ENCODE measurements at regions not wholly inside any gene's neighbourhood (a gene's known extent, or its start where the extent isn't known, plus 50 kb on each side); places are given as distances from the start of the nearest gene placed in this dataset.

DNA sequence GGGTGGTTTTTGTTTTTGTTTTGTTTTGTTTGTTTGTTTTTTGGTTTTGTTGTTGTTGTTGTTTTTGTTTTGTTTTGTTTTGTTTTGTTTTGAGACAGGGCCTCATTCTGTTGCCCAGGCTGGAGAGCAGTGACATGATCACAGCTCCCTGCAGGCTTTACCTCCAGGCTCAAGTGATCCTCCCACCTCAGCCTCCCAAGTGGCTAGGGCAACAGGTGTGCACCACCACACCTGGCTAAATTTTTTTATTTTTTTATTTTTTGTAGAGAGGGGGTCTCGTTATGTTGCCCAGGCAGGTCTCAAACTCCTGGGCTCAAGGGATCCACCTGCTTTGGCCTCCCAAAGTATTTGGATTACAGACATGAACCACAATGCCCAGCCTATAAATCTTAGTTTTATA, 115.9 kb upstream of the NFE2L3 start:
- Mint-ChIP-seq H3K4me3 (no peak overlapping the region), H3K9me3 (ENCODE audit: insufficient read depth) (peaks cover 3% of the 10 kb centered on the region), H3K4me1 (no peaks in the 10 kb centered on the region), H3K27me3 (peaks cover 33% of the 10 kb centered on the region), H3K27ac (no peak overlapping the region)
- H3K36me3 ChIP-seq (replicated peaks in 1 of 2; ENCODE audit: control extremely low read depth in 1 of 2, control insufficient read depth in 1 of 2, extremely low read depth in 1 of 2, insufficient read depth in 2 of 2, low read length in 1 of 2) = no peaks in the 10 kb centered on the region
- H4K20me1 ChIP-seq (ENCODE audit: control insufficient read depth, insufficient read depth, low read length, poor library complexity, severe bottlenecking) = no peaks in the 10 kb centered on the region
- no peak for ATAC-seq (ENCODE audit: low read depth)
- WGBS (ENCODE audit: insufficient coverage) = no CpG with 5 or more reads among the region's 1 CpG
- no peak overlapping the region for H3K4me3 ChIP-seq (ENCODE audit: control extremely low read depth in 1 of 5, extremely low read depth in 1 of 5, insufficient read depth in 1 of 5, low read depth in 2 of 5, low read length in 4 of 5)
- intact Hi-C loops (cut with micrococcal nuclease) = no loop called here
- ChIA-PET CTCF (no interaction called here), POLR2A (no interaction called here)
- no peak overlapping the region for H3K9ac ChIP-seq (ENCODE audit: low read length)
- no peak for TF ChIP-seq CTCF (IDR thresholded peaks at IDR 0.05)
- no peak for TF ChIP-seq EZH2 (IDR thresholded peaks at IDR 0.05; ENCODE audit: borderline replicate concordance, insufficient read depth, low read depth, low read length, poor library complexity, severe bottlenecking)
- peaks cover 0 to 15% (median 2%) of the 10 kb centered on the region in 4 experiments for H3K27me3 ChIP-seq (replicated peaks in 1 of 4; ENCODE audit: control extremely low read depth in 1 of 4, control insufficient read depth in 3 of 4, insufficient read depth in 4 of 4, low read length in 3 of 4)
- DNase-seq = no peak
- no peak overlapping the region for H3K4me2 ChIP-seq (replicated peaks; ENCODE audit: low read depth, low read length, poor library complexity, severe bottlenecking)
- peaks cover 0 to 6% (median 0%) of the 10 kb centered on the region in 3 donors for H3K9me3 ChIP-seq (ENCODE audit: control extremely low read depth in 1 of 3, control insufficient read depth in 2 of 3, insufficient read depth in 1 of 3, low read length in 2 of 3)
- no peak overlapping the region for H2AFZ ChIP-seq (ENCODE audit: insufficient read depth, low read depth, low read length, poor library complexity, severe bottlenecking)
- H3K4me1 ChIP-seq (ENCODE audit: control insufficient read depth in 2 of 2, insufficient read depth in 2 of 2, low read length in 2 of 2) = no peaks in the 10 kb centered on the region
- no peak overlapping the region for H3K27ac ChIP-seq (ENCODE audit: low read length in 2 of 2)
- H3K79me2 ChIP-seq (ENCODE audit: control insufficient read depth, insufficient read depth, low read length) = no peaks in the 10 kb centered on the region

GRCh38 chr7:26038201-26038990, 113.6 kb upstream of the NFE2L3 start:
- POLR2A ChIA-PET = interaction anchor here (0.6 kb wide), 1 partner anchor 34 kb away, joined by 3 read pairs; no protein-coding TSS in a partner anchor
- no peak overlapping the region for H3K9ac ChIP-seq (ENCODE audit: low read length)
- H3K9me3 Mint-ChIP-seq (ENCODE audit: insufficient read depth) = peaks cover 3% of the 10 kb centered on the region
- no peaks in the 10 kb centered on the region for H3K4me1 Mint-ChIP-seq
- no peak overlapping the region for H3K4me3 Mint-ChIP-seq
- no peak overlapping the region for H3K4me2 ChIP-seq (replicated peaks; ENCODE audit: low read depth, low read length, poor library complexity, severe bottlenecking)
- no peak overlapping the region for H3K27ac Mint-ChIP-seq
- peaks cover 0 to 11% (median 6%) of the 10 kb centered on the region in 4 experiments for H3K27me3 ChIP-seq (replicated peaks in 1 of 4; ENCODE audit: control extremely low read depth in 1 of 4, control insufficient read depth in 3 of 4, insufficient read depth in 4 of 4, low read length in 3 of 4)
- 64% methylated on average over 8 of the region's 9 CpGs for WGBS (ENCODE audit: insufficient coverage)
- intact Hi-C loops (cut with micrococcal nuclease) = no loop called here
- H3K4me1 ChIP-seq (ENCODE audit: control insufficient read depth in 2 of 2, insufficient read depth in 2 of 2, low read length in 2 of 2) = no peaks in the 10 kb centered on the region
- H3K9me3 ChIP-seq (ENCODE audit: control extremely low read depth in 1 of 3, control insufficient read depth in 2 of 3, insufficient read depth in 1 of 3, low read length in 2 of 3) = peaks cover 0 to 6% (median 0%) of the 10 kb centered on the region in 3 donors
- ATAC-seq (ENCODE audit: low read depth) = no peak
- H3K27me3 Mint-ChIP-seq = peaks cover 45% of the 10 kb centered on the region
- H4K20me1 ChIP-seq (ENCODE audit: control insufficient read depth, insufficient read depth, low read length, poor library complexity, severe bottlenecking) = no peaks in the 10 kb centered on the region
- CTCF ChIA-PET = interaction anchor here (0.6 kb wide), 1 partner anchor 24 kb away, joined by 3 read pairs; no protein-coding TSS in a partner anchor
- TF ChIP-seq EZH2 (IDR thresholded peaks at IDR 0.05; ENCODE audit: borderline replicate concordance, insufficient read depth, low read depth, low read length, poor library complexity, severe bottlenecking) (no peak), CTCF (IDR thresholded peaks at IDR 0.05) (no peak)
- DNase-seq = no peak
- H2AFZ ChIP-seq (ENCODE audit: insufficient read depth, low read depth, low read length, poor library complexity, severe bottlenecking) = no peak overlapping the region
- H3K36me3 ChIP-seq (replicated peaks in 1 of 2; ENCODE audit: control extremely low read depth in 1 of 2, control insufficient read depth in 1 of 2, extremely low read depth in 1 of 2, insufficient read depth in 2 of 2, low read length in 1 of 2) = no peaks in the 10 kb centered on the region
- no peak overlapping the region for H3K27ac ChIP-seq (ENCODE audit: low read length in 2 of 2)
- H3K4me3 ChIP-seq (ENCODE audit: control extremely low read depth in 1 of 5, extremely low read depth in 1 of 5, insufficient read depth in 1 of 5, low read depth in 2 of 5, low read length in 4 of 5) = no peak overlapping the region
- no peaks in the 10 kb centered on the region for H3K79me2 ChIP-seq (ENCODE audit: control insufficient read depth, insufficient read depth, low read length)
